ENCODE measurements at regions not wholly inside any gene's neighbourhood (a gene's known extent, or its start where the extent isn't known, plus 50 kb on each side); places are given as distances from the start of the nearest gene placed in this dataset.

- TF ChIP-seq CTCF (IDR thresholded peaks at IDR 0.05; ENCODE audit: unreplicated experiment in 3 of 3) = no peak
- H3K4me3 Mint-ChIP-seq = no peak overlapping the region
- H3K4me1 Mint-ChIP-seq = peaks cover 12% of the 10 kb centered on the region
- peaks cover 11% of the 10 kb centered on the region for H3K9me3 Mint-ChIP-seq
- no peaks in the 10 kb centered on the region for H3K36me3 Mint-ChIP-seq (ENCODE audit: low read depth)
- H3K27me3 Mint-ChIP-seq (ENCODE audit: low read depth) = no peaks in the 10 kb centered on the region
- H3K27ac Mint-ChIP-seq = no peak overlapping the region
Measured at GRCh38 chr9:30775236-30775635, 1609.2 kb upstream of the ACO1 start.

GRCh38 chr9:30796764-30797163 is 1587.7 kb upstream of the ACO1 start:
- H3K4me1 Mint-ChIP-seq = no peaks in the 10 kb centered on the region
- H3K9me3 Mint-ChIP-seq = peaks cover 2% of the 10 kb centered on the region

GRCh38 chr9:30799527-30800101 is 1584.8 kb upstream of the ACO1 start:
- no peaks in the 10 kb centered on the region for H3K36me3 Mint-ChIP-seq (ENCODE audit: low read depth)
- no peak for TF ChIP-seq CTCF (IDR thresholded peaks at IDR 0.05; ENCODE audit: unreplicated experiment in 3 of 3)
- no peaks in the 10 kb centered on the region for H3K27me3 Mint-ChIP-seq (ENCODE audit: low read depth)
- no peak overlapping the region for H3K4me3 Mint-ChIP-seq
- H3K9me3 Mint-ChIP-seq = peaks cover 2% of the 10 kb centered on the region
- no peak overlapping the region for H3K27ac Mint-ChIP-seq
- H3K4me1 Mint-ChIP-seq = no peaks in the 10 kb centered on the region

More at GRCh38 chr9:30796764-30797163, 1587.7 kb upstream of the ACO1 start:
- Mint-ChIP-seq H3K27me3 (ENCODE audit: low read depth) (no peaks in the 10 kb centered on the region), H3K36me3 (ENCODE audit: low read depth) (no peaks in the 10 kb centered on the region), H3K4me3 (no peak overlapping the region), H3K27ac (no peak overlapping the region)
- TF ChIP-seq CTCF (IDR thresholded peaks at IDR 0.05; ENCODE audit: unreplicated experiment in 3 of 3) = no peak

- Mint-ChIP-seq H3K9me3 (peaks cover 2% of the 10 kb centered on the region), H3K4me3 (no peak overlapping the region), H3K27ac (no peak overlapping the region), H3K27me3 (ENCODE audit: low read depth) (no peaks in the 10 kb centered on the region), H3K36me3 (ENCODE audit: low read depth) (no peaks in the 10 kb centered on the region), H3K4me1 (no peaks in the 10 kb centered on the region)
- TF ChIP-seq CTCF (IDR thresholded peaks at IDR 0.05; ENCODE audit: unreplicated experiment in 3 of 3) = no peak
Measured at GRCh38 chr9:30800421-30800820, 1584.0 kb upstream of the ACO1 start.

GRCh38 chr9:30812821-30813220 is 1571.6 kb upstream of the ACO1 start:
- TF ChIP-seq CTCF (IDR thresholded peaks at IDR 0.05; ENCODE audit: unreplicated experiment in 3 of 3) = no peak
- Mint-ChIP-seq H3K9me3 (no peaks in the 10 kb centered on the region), H3K4me3 (no peak overlapping the region), H3K27ac (no peak overlapping the region), H3K27me3 (ENCODE audit: low read depth) (no peaks in the 10 kb centered on the region), H3K4me1 (peaks cover 11% of the 10 kb centered on the region), H3K36me3 (ENCODE audit: low read depth) (no peaks in the 10 kb centered on the region)

- TF ChIP-seq CTCF (IDR thresholded peaks at IDR 0.05; ENCODE audit: unreplicated experiment in 3 of 3) = no peak
- no peak overlapping the region for H3K4me3 Mint-ChIP-seq
- H3K27me3 Mint-ChIP-seq (ENCODE audit: low read depth) = peaks cover 4% of the 10 kb centered on the region
- H3K9me3 Mint-ChIP-seq = peaks cover 3% of the 10 kb centered on the region
- no peaks in the 10 kb centered on the region for H3K36me3 Mint-ChIP-seq (ENCODE audit: low read depth)
- H3K27ac Mint-ChIP-seq = peak overlapping the region; percentile 13 to 38 (median 29)
- peaks cover 11% of the 10 kb centered on the region for H3K4me1 Mint-ChIP-seq
Measured at GRCh38 chr9:30815585-30815984, 1568.9 kb upstream of the ACO1 start.
